Neural cell (in vitro differentiated cells): ENCODE measurements at regions not wholly inside any gene's neighbourhood (a gene's known extent, or its start where the extent isn't known, plus 50 kb on each side); places are given as distances from the start of the nearest gene placed in this dataset.

Source experiments
- H2AFZ ChIP-seq: fragments of 200-600, 300-800 bp; sonication (generic), shearing (Covaris generic); 2 replicates; pipeline ENCODE4 v1.6.0; 2014; ENCODE audit warnings: low read depth, mild to moderate bottlenecking, antibody characterized with exemption, low read length, moderate library complexity
- H3F3A ChIP-seq: fragments of 200-600 bp; shearing (Covaris generic); 2 replicates; pipeline ENCODE4 v1.6.1; 2016; ENCODE audit warnings: mild to moderate bottlenecking, moderate library complexity, mixed read lengths, antibody characterized with exemption, low read length; ENCODE audit not compliant: insufficient read depth, poor library complexity, severe bottlenecking
- H3K27ac ChIP-seq: fragments of 200-600, 300-800 bp; sonication (generic), shearing (Covaris generic); 2 replicates; pipeline ENCODE4 v1.5.1; 2014; ENCODE audit warnings: mild to moderate bottlenecking, low read length, moderate library complexity
- H3K27me3 ChIP-seq: fragments of 300-800, 200-600 bp; sonication (generic), shearing (Covaris generic); 2 replicates; pipeline ENCODE4 v1.6.0; 2014; ENCODE audit warnings: mild to moderate bottlenecking, low read depth, low read length, moderate library complexity; ENCODE audit not compliant: insufficient read depth
- H3K36me3 ChIP-seq: fragments of 300-800, 200-600 bp; sonication (generic), shearing (Covaris generic); 2 replicates; pipeline ENCODE4 v1.5.1; 2014; ENCODE audit warnings: mild to moderate bottlenecking, antibody characterized with exemption, low read length, moderate library complexity; ENCODE audit not compliant: insufficient read depth
- H3K4me2 ChIP-seq: fragments of 300-800, 200-600 bp; sonication (generic), shearing (Covaris generic); 2 replicates; pipeline ENCODE4 v1.6.0; 2014; ENCODE audit warnings: mild to moderate bottlenecking, low read length
- H3K4me3 ChIP-seq: fragments of 300-800, 200-600 bp; sonication (generic), shearing (Covaris generic); 2 replicates; pipeline ENCODE4 v1.5.1; 2014; ENCODE audit warnings: mild to moderate bottlenecking, low read length, moderate library complexity
- H3K79me2 ChIP-seq: fragments of 200-600 bp; shearing (Covaris generic); replicated peaks from 2 replicates; pipeline ENCODE4 v1.6.0; 2014; ENCODE audit warnings: mild to moderate bottlenecking, low read length, moderate library complexity; ENCODE audit not compliant: insufficient read depth
- H3K9ac ChIP-seq: fragments of 300-800, 200-600 bp; sonication (generic), shearing (Covaris generic); 2 replicates; pipeline ENCODE4 v1.6.1; 2016; ENCODE audit warnings: mild to moderate bottlenecking, low read length, mixed read lengths
- H3K9me2 ChIP-seq: fragments of 200-600 bp; shearing (Covaris generic); 2 replicates; pipeline ENCODE4 v1.6.1; 2016; ENCODE audit warnings: mild to moderate bottlenecking, low read length, mixed read lengths; ENCODE audit not compliant: insufficient read depth
- H3K9me3 ChIP-seq: fragments of 200-600, 300-800 bp; sonication (generic), shearing (Covaris generic); 2 replicates; pipeline ENCODE4 v1.6.1; 2016; ENCODE audit warnings: mild to moderate bottlenecking, mixed run types, low read length, moderate library complexity, mixed read lengths
- H4K20me1 ChIP-seq: fragments of 200-600 bp; shearing (Covaris generic); 2 replicates; pipeline ENCODE4 v1.6.1; 2016; ENCODE audit warnings: mild to moderate bottlenecking, mixed run types; ENCODE audit not compliant: insufficient read depth
- EP300 ChIP-seq: fragments of 450-650 bp; conservative IDR thresholded peaks from 2 replicates; pipeline ENCODE4 v1.6.1; 2014; ENCODE audit warnings: antibody characterized with exemption, mild to moderate bottlenecking, moderate library complexity; ENCODE audit not compliant: poor library complexity, severe bottlenecking
- EZH2 ChIP-seq: fragments of 200-600, 300-800 bp; shearing (Covaris generic), sonication (generic); IDR thresholded peaks from 2 replicates; pipeline ENCODE4 v1.6.1; 2014; ENCODE audit warnings: antibody characterized with exemption, low read length, borderline replicate concordance, mild to moderate bottlenecking; ENCODE audit not compliant: insufficient read depth, poor library complexity, severe bottlenecking
- MXI1 ChIP-seq: fragments of 450-650 bp; conservative IDR thresholded peaks from 2 replicates; pipeline ENCODE4 v1.6.1; 2014; ENCODE audit warnings: antibody characterized with exemption, mild to moderate bottlenecking; ENCODE audit not compliant: poor library complexity, severe bottlenecking
- POLR2AphosphoS5 ChIP-seq: IDR thresholded peaks from 2 replicates; pipeline ENCODE4 v1.6.1; 2012
- RAD21 ChIP-seq: fragments of 450-650 bp; conservative IDR thresholded peaks from 2 replicates; pipeline ENCODE4 v1.6.1; 2014; ENCODE audit warnings: antibody characterized with exemption, mild to moderate bottlenecking, moderate library complexity
- SMC3 ChIP-seq: fragments of 450-650 bp; conservative IDR thresholded peaks from 2 replicates; pipeline ENCODE4 v1.6.1; 2014; ENCODE audit warnings: antibody characterized with exemption, mild to moderate bottlenecking, moderate library complexity; ENCODE audit not compliant: poor library complexity
- TAF1 ChIP-seq: IDR thresholded peaks from 2 replicates; pipeline ENCODE4 v1.6.1; 2012; ENCODE audit warnings: low read depth
- TF ChIP-seq, protein P1 (sequence below): IDR thresholded peaks from 2 replicates; pipeline ENCODE4 v1.6.1; 2012; ENCODE audit warnings: borderline replicate concordance
- TF ChIP-seq, protein P2 (sequence below): fragments of 450-650 bp; IDR thresholded peaks from 2 replicates; pipeline ENCODE4 v1.5.1; 2014; ENCODE audit warnings: antibody characterized with exemption, mild to moderate bottlenecking, moderate library complexity; ENCODE audit not compliant: poor library complexity, severe bottlenecking

DNA sequence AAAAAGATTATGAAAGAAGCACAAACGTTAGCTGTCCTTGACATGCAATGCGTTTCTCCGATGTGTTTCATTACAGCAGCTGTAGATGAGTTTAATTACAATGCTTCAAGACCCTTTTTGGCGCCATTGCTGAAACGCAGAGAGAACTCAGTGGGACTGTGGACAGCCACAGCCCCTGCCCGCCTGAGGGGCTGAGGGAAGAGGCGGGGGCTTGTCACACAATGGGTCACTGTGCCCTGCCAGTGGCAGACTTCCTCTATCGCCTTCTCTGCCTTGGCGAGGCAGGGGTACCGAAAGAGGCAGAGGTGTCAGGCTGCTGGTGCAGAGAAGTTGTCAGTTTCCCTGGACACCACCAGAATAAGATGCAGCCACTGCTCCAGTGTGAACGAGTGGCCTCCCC lies 252.0 kb downstream of the NR2F2 start:
- Histone ChIP-seq H3K9me2 (no peaks in the 10 kb centered on the region), H3K36me3 (no peaks in the 10 kb centered on the region), H2AFZ (no peak overlapping the region), H3K27ac (no peak overlapping the region), H3K4me2 (no peak overlapping the region), H3K9ac (no peak overlapping the region), H4K20me1 (no peaks in the 10 kb centered on the region), H3K27me3 (peaks cover 3% of the 10 kb centered on the region), H3K4me3 (no peak overlapping the region), H3K79me2 (no peaks in the 10 kb centered on the region), H3K9me3 (no peaks in the 10 kb centered on the region), H3F3A (no peaks in the 10 kb centered on the region)
- TF ChIP-seq POLR2AphosphoS5 (no peak), SMC3 (no peak), TAF1 (no peak), RAD21 (no peak), EP300 (no peak), EZH2 (no peak), MXI1 (no peak)
- TF ChIP-seq, protein P1, sequence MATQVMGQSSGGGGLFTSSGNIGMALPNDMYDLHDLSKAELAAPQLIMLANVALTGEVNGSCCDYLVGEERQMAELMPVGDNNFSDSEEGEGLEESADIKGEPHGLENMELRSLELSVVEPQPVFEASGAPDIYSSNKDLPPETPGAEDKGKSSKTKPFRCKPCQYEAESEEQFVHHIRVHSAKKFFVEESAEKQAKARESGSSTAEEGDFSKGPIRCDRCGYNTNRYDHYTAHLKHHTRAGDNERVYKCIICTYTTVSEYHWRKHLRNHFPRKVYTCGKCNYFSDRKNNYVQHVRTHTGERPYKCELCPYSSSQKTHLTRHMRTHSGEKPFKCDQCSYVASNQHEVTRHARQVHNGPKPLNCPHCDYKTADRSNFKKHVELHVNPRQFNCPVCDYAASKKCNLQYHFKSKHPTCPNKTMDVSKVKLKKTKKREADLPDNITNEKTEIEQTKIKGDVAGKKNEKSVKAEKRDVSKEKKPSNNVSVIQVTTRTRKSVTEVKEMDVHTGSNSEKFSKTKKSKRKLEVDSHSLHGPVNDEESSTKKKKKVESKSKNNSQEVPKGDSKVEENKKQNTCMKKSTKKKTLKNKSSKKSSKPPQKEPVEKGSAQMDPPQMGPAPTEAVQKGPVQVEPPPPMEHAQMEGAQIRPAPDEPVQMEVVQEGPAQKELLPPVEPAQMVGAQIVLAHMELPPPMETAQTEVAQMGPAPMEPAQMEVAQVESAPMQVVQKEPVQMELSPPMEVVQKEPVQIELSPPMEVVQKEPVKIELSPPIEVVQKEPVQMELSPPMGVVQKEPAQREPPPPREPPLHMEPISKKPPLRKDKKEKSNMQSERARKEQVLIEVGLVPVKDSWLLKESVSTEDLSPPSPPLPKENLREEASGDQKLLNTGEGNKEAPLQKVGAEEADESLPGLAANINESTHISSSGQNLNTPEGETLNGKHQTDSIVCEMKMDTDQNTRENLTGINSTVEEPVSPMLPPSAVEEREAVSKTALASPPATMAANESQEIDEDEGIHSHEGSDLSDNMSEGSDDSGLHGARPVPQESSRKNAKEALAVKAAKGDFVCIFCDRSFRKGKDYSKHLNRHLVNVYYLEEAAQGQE: no peak

DNA sequence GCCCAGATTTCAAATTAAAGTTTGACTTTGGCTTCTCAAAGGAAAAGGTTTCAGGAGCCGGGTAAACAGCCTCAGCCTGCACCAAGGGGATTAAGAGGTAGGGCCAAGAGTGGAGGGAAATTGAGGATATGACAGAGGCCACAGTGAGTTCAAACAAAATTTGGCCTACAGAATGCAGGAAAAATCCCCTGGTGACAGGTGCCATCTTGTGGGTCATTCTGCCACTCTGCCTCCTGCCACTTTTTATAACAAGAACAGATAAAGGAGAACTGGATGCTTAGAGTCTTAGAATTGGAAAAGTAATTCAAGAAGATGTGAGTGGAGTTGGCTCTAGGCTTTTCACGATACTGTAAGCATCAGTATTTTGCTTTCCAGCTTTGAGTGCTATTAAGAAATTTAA lies 253.2 kb downstream of the NR2F2 start:
- Histone ChIP-seq H3F3A (no peaks in the 10 kb centered on the region), H4K20me1 (no peaks in the 10 kb centered on the region), H3K9me3 (no peaks in the 10 kb centered on the region), H3K36me3 (no peaks in the 10 kb centered on the region), H3K79me2 (no peaks in the 10 kb centered on the region), H3K4me3 (no peak overlapping the region), H3K9me2 (no peaks in the 10 kb centered on the region), H3K4me2 (no peak overlapping the region), H3K27me3 (peaks cover 3% of the 10 kb centered on the region), H2AFZ (no peak overlapping the region), H3K9ac (no peak overlapping the region), H3K27ac (no peak overlapping the region)
- no peak for TF ChIP-seq MXI1
- TF ChIP-seq EP300: no peak
- no peak for TF ChIP-seq TAF1
- no peak for TF ChIP-seq POLR2AphosphoS5
- TF ChIP-seq, protein P1: no peak
- TF ChIP-seq, protein P2, sequence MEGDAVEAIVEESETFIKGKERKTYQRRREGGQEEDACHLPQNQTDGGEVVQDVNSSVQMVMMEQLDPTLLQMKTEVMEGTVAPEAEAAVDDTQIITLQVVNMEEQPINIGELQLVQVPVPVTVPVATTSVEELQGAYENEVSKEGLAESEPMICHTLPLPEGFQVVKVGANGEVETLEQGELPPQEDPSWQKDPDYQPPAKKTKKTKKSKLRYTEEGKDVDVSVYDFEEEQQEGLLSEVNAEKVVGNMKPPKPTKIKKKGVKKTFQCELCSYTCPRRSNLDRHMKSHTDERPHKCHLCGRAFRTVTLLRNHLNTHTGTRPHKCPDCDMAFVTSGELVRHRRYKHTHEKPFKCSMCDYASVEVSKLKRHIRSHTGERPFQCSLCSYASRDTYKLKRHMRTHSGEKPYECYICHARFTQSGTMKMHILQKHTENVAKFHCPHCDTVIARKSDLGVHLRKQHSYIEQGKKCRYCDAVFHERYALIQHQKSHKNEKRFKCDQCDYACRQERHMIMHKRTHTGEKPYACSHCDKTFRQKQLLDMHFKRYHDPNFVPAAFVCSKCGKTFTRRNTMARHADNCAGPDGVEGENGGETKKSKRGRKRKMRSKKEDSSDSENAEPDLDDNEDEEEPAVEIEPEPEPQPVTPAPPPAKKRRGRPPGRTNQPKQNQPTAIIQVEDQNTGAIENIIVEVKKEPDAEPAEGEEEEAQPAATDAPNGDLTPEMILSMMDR: no peak
- no peak for TF ChIP-seq SMC3
- no peak for TF ChIP-seq EZH2
- TF ChIP-seq RAD21: no peak
